Hepatic stellate cell (primary cell): ENCODE measurements at regions not wholly inside any gene's neighbourhood (a gene's known extent, or its start where the extent isn't known, plus 50 kb on each side); places are given as distances from the start of the nearest gene placed in this dataset.
"Not testable (repeated sequence)": the region's sequence is repeated elsewhere in the genome, so short reads cannot be mapped to it uniquely, and the experiment has no call there.

Source experiments
- DNase-seq: peaks from one replicate; pipeline ENCODE4 v3.0.0; 2011; ENCODE audit warnings: low spot score

DNA sequence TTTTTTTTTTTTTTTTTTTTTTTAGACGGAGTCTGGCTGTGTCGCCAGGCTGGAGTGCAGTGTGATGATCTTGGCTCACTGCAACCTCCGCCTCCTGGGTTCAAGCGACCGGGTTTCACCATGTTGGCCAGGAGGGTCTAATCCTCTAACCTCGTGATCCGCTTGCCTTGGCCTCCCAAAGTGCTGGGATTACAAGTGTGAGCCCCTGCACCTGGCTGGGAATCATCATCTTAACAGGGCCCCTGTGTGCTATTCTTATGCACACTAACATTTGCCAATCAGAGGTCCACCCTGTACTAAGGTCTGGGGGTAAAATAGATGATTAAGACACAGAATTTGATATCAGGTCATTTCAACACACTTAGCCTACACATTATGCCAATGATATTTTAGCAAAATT lies 278.7 kb upstream of the CHRM3 start:
- DNase-seq: no peak

- not testable (repeated sequence) for DNase-seq
Observed at GRCh38 chr1:239106689-239107088, 279.7 kb upstream of the CHRM3 start.

GRCh38 chr1:239098400-239099037 lies 287.8 kb upstream of the CHRM3 start:
- no peak for DNase-seq

- no peak for DNase-seq
Observed at GRCh38 chr1:239091537-239091936, 294.8 kb upstream of the CHRM3 start.

GRCh38 chr1:239084459-239085080 lies 301.8 kb upstream of the CHRM3 start:
- no peak for DNase-seq

GRCh38 chr1:239081947-239082346 lies 304.4 kb upstream of the CHRM3 start:
- not testable (repeated sequence) for DNase-seq

GRCh38 chr1:239067480-239067879 lies 318.9 kb upstream of the CHRM3 start:
- no peak for DNase-seq

DNA sequence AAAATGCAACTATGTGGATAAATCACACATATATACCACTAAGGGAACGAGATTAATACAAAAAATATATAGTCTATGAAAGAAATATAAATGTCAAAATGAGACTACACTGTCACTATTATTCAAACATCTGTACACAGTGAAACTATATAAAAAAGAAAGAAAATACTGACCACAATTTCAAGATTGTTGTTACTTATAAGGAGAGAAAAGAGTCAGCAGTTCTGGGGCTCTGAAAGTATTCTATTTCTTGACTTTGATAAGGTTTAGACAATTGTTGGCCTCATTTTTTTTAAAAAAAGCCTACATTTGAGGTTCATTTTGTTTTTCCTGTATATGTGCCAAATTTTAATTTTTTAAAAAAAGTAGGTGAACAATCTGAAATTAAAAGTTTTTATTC lies 319.3 kb upstream of the CHRM3 start:
- no peak for DNase-seq

DNA sequence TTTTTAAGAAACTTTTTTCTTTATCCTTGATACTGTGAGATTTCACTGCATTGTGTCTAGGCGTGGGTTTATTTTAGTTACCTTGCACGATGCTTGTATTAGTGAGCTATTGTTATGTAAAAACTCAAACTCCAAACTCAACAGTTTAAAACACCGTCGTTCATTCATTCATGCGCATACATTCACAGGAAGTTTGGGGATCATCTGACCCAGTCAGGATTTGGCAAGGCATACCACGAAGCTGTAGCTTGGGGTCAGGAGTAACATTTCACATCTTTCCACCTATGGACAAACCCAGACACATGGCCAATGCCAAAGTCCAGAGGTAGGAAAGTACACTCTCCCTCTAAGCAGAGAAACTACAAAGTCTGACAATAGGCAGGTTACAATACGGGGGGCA lies 324.6 kb upstream of the CHRM3 start:
- DNase-seq: no peak

DNA sequence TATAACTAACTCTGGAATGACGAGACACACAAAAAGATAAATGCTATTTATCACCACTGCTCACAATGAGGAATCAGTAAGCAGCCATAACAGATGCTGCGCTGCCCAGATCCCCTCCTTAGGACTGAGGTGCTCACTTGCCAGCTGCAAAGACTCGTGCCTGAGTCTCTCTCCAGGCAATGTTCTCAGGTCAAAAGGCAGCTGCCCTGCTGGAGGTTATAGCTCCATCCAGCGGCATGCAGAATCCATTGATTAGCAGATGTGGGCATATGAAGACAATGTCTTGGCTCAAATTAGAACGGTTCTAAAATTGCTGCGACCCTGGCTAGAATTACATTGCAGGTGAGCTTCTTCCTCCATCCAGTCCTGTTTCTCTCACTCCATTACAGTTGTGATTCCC lies 328.2 kb upstream of the CHRM3 start:
- no peak for DNase-seq

DNA sequence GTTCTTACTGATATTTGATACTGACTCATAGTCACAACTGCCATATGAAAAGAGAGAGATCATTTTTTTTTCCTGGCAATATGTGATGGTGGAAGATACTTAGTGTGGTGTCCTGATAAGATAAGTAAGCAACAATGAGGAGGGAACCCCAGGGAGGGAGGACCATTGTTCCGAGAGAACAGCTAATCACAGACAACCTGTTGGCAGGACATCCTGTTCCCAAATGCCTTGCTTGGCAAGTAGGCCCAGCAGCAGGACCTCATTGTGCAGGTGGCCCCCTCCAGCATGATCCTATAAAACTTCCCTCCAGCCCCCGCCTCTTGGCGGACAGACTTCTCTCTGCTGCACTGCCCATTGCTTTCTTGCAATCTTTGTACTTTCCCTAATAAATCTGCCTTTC lies 329.4 kb upstream of the CHRM3 start:
- no peak for DNase-seq

GRCh38 chr1:239053279-239053678 lies 333.1 kb upstream of the CHRM3 start:
- no peak for DNase-seq

DNA sequence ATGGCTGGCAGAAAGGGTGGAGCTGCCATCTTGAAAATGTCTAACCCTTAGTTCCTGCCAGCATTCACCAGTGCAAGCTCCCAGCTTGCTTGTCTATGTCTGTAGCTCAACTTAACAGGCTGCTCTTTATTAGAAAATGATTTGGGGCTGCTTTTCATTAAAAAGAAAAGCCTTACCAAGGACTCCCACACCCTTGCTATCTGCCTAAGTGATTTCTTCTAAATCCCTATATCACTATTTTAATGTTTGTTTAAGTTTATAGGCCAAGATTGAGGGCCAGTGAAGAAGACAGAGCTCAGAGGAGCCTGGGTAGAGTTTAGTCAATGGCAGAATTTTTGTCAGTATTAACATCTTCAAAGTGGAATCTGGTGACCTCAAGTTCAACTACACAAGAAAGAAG lies 336.8 kb upstream of the CHRM3 start:
- DNase-seq: no peak

DNA sequence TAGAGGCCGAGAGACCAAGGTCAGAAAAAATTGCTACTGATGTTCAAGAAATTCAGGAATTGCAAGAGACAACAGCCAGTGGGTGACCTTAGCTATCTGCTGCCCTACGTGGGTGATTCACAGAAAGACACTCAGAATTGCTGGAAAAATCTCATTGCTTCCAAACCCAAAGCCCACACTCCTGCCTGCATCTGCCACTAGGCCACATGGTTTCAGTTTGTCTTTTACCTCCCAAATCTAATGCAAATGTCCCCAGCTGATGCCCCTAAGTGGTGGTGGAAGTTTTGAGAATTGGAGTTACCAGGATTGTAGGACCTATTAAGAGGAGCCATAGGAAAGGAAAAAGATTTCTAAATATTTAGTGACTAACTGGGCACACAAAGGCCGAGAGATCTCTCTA lies 341.5 kb upstream of the CHRM3 start:
- no peak for DNase-seq

GRCh38 chr1:239040523-239040922 lies 345.8 kb upstream of the CHRM3 start:
- no peak for DNase-seq

DNA sequence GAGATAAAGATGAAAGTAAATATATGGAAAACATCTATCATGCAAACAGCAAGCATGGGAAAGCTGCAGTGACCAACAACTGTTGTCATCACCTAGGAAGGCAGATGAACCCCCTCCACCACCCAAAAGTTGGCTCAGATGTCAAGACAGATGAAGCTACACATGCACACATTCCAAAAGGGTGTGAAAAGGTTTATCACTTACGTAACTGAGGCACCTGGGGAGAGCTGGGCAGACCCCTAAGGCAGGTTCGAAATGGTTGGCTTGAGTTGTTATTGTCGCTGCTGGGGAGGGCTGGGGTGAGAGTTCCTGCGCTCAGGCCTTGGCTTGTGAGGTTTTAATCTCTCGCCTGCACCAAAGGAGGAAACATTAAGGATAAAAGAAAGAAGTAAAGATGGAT lies 355.1 kb upstream of the CHRM3 start:
- DNase-seq: no peak

DNA sequence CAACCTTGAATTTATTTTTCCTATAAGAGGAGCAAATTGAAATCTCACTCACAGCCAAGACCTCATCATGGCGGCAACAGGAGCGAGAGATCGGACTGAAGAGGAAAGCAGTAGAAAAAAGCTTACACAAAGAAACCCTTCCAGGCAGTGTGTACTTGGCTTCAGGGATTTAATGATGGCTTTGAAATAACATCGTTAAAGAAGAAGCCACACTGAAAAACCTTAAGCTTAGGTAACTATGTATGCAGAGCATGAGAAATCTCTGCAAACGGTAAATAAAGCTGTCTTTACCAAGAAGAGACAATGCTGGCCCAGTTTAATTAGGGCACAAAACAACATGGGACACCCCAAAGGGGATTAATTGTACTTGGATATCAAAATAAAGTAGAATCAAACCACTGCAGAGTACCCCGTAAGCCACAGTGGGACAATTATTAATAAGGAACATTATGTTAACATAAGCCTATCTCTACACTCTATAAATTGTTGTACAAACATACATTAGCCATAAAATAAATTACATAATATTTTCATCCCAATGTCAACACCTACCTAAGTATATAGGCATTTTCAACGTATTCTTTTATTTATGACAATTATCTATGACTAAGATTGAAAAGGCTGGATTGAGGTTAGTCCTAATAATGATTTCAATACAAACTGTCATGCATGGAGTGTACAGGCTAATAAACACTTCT lies 360.2 kb upstream of the CHRM3 start:
- no peak for DNase-seq

DNA sequence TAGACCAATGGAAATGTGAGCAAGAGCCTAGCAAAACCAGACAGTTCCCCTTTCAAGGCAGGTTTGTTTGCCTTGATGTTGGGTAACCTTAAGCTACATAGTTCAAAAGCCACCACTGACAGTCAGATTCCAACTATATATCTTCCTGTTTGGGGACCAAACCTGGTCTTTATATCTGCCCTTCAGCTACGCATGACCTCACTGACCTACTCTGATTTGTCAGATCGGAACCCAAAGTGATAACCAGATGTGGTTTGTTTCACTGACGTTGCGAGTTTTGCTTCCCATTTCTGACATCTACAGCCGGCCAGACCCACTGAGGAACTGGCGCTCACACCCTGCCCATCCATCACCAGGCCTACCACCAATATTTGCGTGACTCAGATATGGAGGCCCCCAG lies 361.1 kb upstream of the CHRM3 start:
- no peak for DNase-seq

DNA sequence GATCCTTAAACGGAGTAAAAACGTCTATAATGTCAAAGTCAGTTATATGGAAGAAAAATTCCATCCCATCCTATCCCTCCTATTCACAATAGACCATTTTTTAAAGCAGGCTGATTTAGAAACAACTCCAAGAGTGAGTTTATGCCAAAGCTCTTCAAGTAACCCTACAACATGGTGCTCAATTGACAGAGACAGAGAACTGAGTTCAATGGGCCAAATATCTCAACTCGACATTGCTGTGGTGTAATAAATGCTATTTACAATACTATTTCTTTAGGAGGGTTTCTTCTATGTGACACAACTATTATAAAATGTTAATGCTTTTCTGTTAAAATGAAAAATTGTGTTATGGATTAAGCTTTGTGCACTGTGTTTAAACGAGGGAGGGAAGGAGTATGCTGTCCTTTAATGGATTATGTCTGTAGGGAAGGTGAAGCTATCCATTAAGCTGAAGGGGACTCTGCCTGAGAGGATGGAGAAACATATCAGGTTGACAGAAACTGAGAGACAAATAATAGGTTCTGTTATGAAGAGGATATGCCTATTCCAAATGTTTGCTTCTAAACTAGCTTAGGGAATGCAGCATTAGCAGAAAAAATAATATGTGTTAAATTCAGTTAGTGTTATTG lies 362.5 kb upstream of the CHRM3 start:
- no peak for DNase-seq

DNA sequence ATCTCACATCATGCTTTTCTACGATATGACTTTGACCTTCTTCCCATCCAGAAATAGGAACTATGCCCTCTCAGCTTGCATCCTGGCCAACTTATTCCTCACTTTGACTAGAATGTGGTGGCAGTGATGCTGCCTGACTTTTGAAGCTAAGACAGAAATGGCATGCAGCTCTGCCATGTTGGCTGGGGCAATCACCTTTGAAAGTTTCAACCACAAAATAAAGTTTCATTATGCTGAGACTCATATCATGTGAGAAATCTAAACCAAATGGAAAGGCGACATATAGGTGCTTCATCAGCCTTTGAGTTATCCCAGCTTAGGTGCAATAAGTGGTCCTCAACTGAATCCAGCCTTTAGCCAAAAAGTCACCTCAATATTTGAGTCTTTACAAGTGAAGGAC lies 370.0 kb upstream of the CHRM3 start:
- no peak for DNase-seq

DNA sequence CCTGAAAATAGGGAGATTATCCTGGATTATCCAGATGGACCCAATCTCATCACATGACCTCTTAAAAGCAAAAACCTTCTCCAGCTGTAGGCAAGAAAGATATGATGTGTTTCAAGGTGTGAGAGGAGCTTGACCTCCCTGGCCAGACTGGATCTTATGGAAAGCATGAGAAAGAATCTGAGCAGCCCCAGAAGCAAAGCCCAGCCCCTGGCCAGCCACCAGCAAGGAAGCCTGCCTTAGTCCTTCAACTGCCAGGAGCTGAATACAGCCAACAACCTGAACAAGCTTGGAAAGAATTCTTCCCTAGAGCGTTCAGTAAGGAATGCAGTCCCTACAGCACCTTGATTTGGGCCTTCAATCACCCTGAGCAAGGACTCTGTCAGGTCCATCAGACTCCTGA lies 375.0 kb upstream of the CHRM3 start:
- DNase-seq: no peak

- DNase-seq: no peak
Observed at GRCh38 chr1:239008568-239008967, 377.8 kb upstream of the CHRM3 start.

- no peak for DNase-seq
Observed at GRCh38 chr1:239006276-239006675, 380.1 kb upstream of the CHRM3 start.
